ENCODE measurements at regions not wholly inside any gene's neighbourhood (a gene's known extent, or its start where the extent isn't known, plus 50 kb on each side); places are given as distances from the start of the nearest gene placed in this dataset.

- TF ChIP-seq CTCF (IDR thresholded peaks at IDR 0.05; ENCODE audit: borderline replicate concordance, insufficient read depth, low read depth, low read length) = no peak
- H3K4me3 ChIP-seq (ENCODE audit: low read depth, low read length) = no peak overlapping the region
Observed at GRCh38 chr17:12568358-12569251, 97.1 kb upstream of the MYOCD start.

- H3K4me3 ChIP-seq (ENCODE audit: low read depth, low read length) = no peak overlapping the region
- TF ChIP-seq CTCF (IDR thresholded peaks at IDR 0.05; ENCODE audit: borderline replicate concordance, insufficient read depth, low read depth, low read length) = no peak
Observed at GRCh38 chr17:12571606-12572005, 94.1 kb upstream of the MYOCD start.

- no peak overlapping the region for H3K4me3 ChIP-seq (ENCODE audit: low read depth, low read length)
- TF ChIP-seq CTCF (IDR thresholded peaks at IDR 0.05; ENCODE audit: borderline replicate concordance, insufficient read depth, low read depth, low read length) = no peak
Observed at GRCh38 chr17:12574525-12574924, 91.2 kb upstream of the MYOCD start.

- no peak overlapping the region for H3K4me3 ChIP-seq (ENCODE audit: low read depth, low read length)
- TF ChIP-seq CTCF (IDR thresholded peaks at IDR 0.05; ENCODE audit: borderline replicate concordance, insufficient read depth, low read depth, low read length) = no peak
Observed at GRCh38 chr17:12575641-12576040, 90.0 kb upstream of the MYOCD start.

- no peak overlapping the region for H3K4me3 ChIP-seq (ENCODE audit: low read depth, low read length)
- TF ChIP-seq CTCF (IDR thresholded peaks at IDR 0.05; ENCODE audit: borderline replicate concordance, insufficient read depth, low read depth, low read length) = no peak
Observed at GRCh38 chr17:12579288-12579687, 86.4 kb upstream of the MYOCD start.

GRCh38 chr17:12580640-12581039 is 85.0 kb upstream of the MYOCD start:
- H3K4me3 ChIP-seq (ENCODE audit: low read depth, low read length) = no peak overlapping the region
- TF ChIP-seq CTCF (IDR thresholded peaks at IDR 0.05; ENCODE audit: borderline replicate concordance, insufficient read depth, low read depth, low read length) = no peak

- TF ChIP-seq CTCF (IDR thresholded peaks at IDR 0.05; ENCODE audit: borderline replicate concordance, insufficient read depth, low read depth, low read length) = no peak
- no peak overlapping the region for H3K4me3 ChIP-seq (ENCODE audit: low read depth, low read length)
Observed at GRCh38 chr17:12584727-12585126, 81.0 kb upstream of the MYOCD start.
